Breast epithelium (tissue), 4 donors: ENCODE measurements at regions not wholly inside any gene's neighbourhood (a gene's known extent, or its start where the extent isn't known, plus 50 kb on each side); places are given as distances from the start of the nearest gene placed in this dataset.

Source experiments
- DNase-seq, 2 donors: peaks; one replicate each; pipeline ENCODE4 v3.0.0-alpha.2; 2019; ENCODE audit warnings: low spot score in 2 of 2
- H3K27ac ChIP-seq, 2 donors: fragments of 200-600 bp; sonication (generic) in 1 of 2; one replicate each; pipeline ENCODE4 v1.5.1; 2016 to 2019; ENCODE audit warnings: mild to moderate bottlenecking in 1 of 2
- H3K27me3 ChIP-seq, 2 donors: fragments of 200-600 bp; sonication (generic) in 1 of 2; one replicate each; pipeline versions ENCODE4 v1.5.1 to v1.6.0; 2017 to 2019; ENCODE audit warnings: control low read depth in 1 of 2, mild to moderate bottlenecking in 1 of 2
- H3K36me3 ChIP-seq: fragments of 200-600 bp; one replicate; pipeline ENCODE4 v1.5.1; 2019
- H3K4me1 ChIP-seq, 2 donors: fragments of 200-600 bp; sonication (generic); one replicate each; pipeline ENCODE4 v1.5.1; 2016 to 2019; ENCODE audit warnings: control low read depth in 1 of 2
- H3K4me3 ChIP-seq, 3 donors: fragments of 200-600 bp; sonication (generic); 1 replicate in 2 of 3; 2 replicates in 1 of 3; pipeline ENCODE4 v1.5.1; 2016 to 2019; ENCODE audit warnings: mild to moderate bottlenecking in 3 of 3, moderate library complexity in 2 of 3
- H3K9me3 ChIP-seq, 2 donors: fragments of 200-600 bp; sonication (generic) in 1 of 2; one replicate each; pipeline ENCODE4 v1.5.1; 2016 to 2019; ENCODE audit warnings: control low read depth in 1 of 2
- CTCF ChIP-seq, 3 donors: fragments of 450-650 bp; IDR thresholded peaks; one replicate each; pipeline ENCODE4 v1.5.1; 2016 to 2017; ENCODE audit warnings: antibody characterized with exemption in 3 of 3, mild to moderate bottlenecking in 3 of 3, moderate library complexity in 3 of 3
- POLR2A ChIP-seq: fragments of 450-650 bp; IDR thresholded peaks from one replicate; pipeline ENCODE4 v1.6.1; 2016; ENCODE audit warnings: antibody characterized with exemption, mild to moderate bottlenecking, moderate library complexity
- POLR2AphosphoS5 ChIP-seq, 3 donors: sonication (generic); formaldehyde crosslinking; IDR thresholded peaks; one replicate each; pipeline ENCODE4 v1.6.1; 2017; ENCODE audit warnings: antibody characterized with exemption in 3 of 3
- intact Hi-C: fragments of 100-400 bp; cut with DNase I; formaldehyde crosslinking; loops from one replicate; pipeline ENCODE4 v1.15.1; 2023; ENCODE audit warnings: low total_unique reads

- DNase-seq, result no peak
- intact Hi-C loops, result no loop called here
- Histone ChIP-seq H3K27me3 (no peaks in the 10 kb centered on the region), H3K9me3 (no peaks in the 10 kb centered on the region), H3K36me3 (no peaks in the 10 kb centered on the region), H3K4me1 (no peaks in the 10 kb centered on the region), H3K27ac (no peak overlapping the region), H3K4me3 (no peak overlapping the region)
- TF ChIP-seq POLR2AphosphoS5 (IDR thresholded peaks at IDR 0.05), result no peak
- no peak for TF ChIP-seq CTCF (IDR thresholded peaks at IDR 0.05)
- no peak for TF ChIP-seq POLR2A
These were observed 417.5 kb downstream of the TUSC7 start for GRCh38 chr3:117126946-117127546.

- no peaks in the 10 kb centered on the region for H3K4me1 ChIP-seq
- no peaks in the 10 kb centered on the region for H3K36me3 ChIP-seq
- TF ChIP-seq POLR2A (no peak), POLR2AphosphoS5 (IDR thresholded peaks at IDR 0.05) (no peak), CTCF (IDR thresholded peaks at IDR 0.05) (no peak)
- DNase-seq, result no peak
- H3K27ac ChIP-seq, result no peak overlapping the region
- no peak overlapping the region for H3K4me3 ChIP-seq
- no peaks in the 10 kb centered on the region for H3K27me3 ChIP-seq
- intact Hi-C loops, result no loop called here
- H3K9me3 ChIP-seq, result no peaks in the 10 kb centered on the region
These were observed 418.6 kb downstream of the TUSC7 start for GRCh38 chr3:117128133-117128532.

- intact Hi-C loops, result no loop called here
- Histone ChIP-seq H3K27ac (no peak overlapping the region), H3K4me3 (no peak overlapping the region), H3K36me3 (no peaks in the 10 kb centered on the region), H3K27me3 (no peaks in the 10 kb centered on the region), H3K9me3 (no peaks in the 10 kb centered on the region), H3K4me1 (no peaks in the 10 kb centered on the region)
- DNase-seq, result no peak
- no peak for TF ChIP-seq CTCF (IDR thresholded peaks at IDR 0.05)
- TF ChIP-seq POLR2A, result no peak
- TF ChIP-seq POLR2AphosphoS5 (IDR thresholded peaks at IDR 0.05), result no peak
These were observed 419.3 kb downstream of the TUSC7 start for GRCh38 chr3:117128872-117129271.

GRCh38 chr3:117129516-117129915, 419.9 kb downstream of the TUSC7 start:
- intact Hi-C loops, result no loop called here

GRCh38 chr3:117130222-117130621, 420.6 kb downstream of the TUSC7 start:
- no peak for TF ChIP-seq POLR2A
- H3K9me3 ChIP-seq, result no peaks in the 10 kb centered on the region
- no peak overlapping the region for H3K27ac ChIP-seq
- H3K4me3 ChIP-seq, result no peak overlapping the region
- no peaks in the 10 kb centered on the region for H3K4me1 ChIP-seq
- no peaks in the 10 kb centered on the region for H3K27me3 ChIP-seq
- intact Hi-C loops, result no loop called here
- no peaks in the 10 kb centered on the region for H3K36me3 ChIP-seq
- no peak for DNase-seq

More at GRCh38 chr3:117129516-117129915, 419.9 kb downstream of the TUSC7 start:
- H3K9me3 ChIP-seq, result no peaks in the 10 kb centered on the region
- H3K4me1 ChIP-seq, result no peaks in the 10 kb centered on the region
- H3K27me3 ChIP-seq, result no peaks in the 10 kb centered on the region
- H3K27ac ChIP-seq, result no peak overlapping the region
- TF ChIP-seq CTCF (IDR thresholded peaks at IDR 0.05) (no peak), POLR2AphosphoS5 (IDR thresholded peaks at IDR 0.05) (no peak), POLR2A (no peak)
- H3K4me3 ChIP-seq, result no peak overlapping the region
- H3K36me3 ChIP-seq, result no peaks in the 10 kb centered on the region
- DNase-seq, result no peak

GRCh38 chr3:117131259-117131658, 421.7 kb downstream of the TUSC7 start:
- intact Hi-C loops, result no loop called here
- DNase-seq, result no peak
- Histone ChIP-seq H3K27ac (no peak overlapping the region), H3K4me1 (no peaks in the 10 kb centered on the region), H3K4me3 (no peak overlapping the region), H3K9me3 (no peaks in the 10 kb centered on the region), H3K36me3 (no peaks in the 10 kb centered on the region), H3K27me3 (no peaks in the 10 kb centered on the region)
- no peak for TF ChIP-seq CTCF (IDR thresholded peaks at IDR 0.05)
- no peak for TF ChIP-seq POLR2AphosphoS5 (IDR thresholded peaks at IDR 0.05)
- TF ChIP-seq POLR2A, result no peak
